Heart left ventricle (tissue), 13 donors: ENCODE measurements at regions not wholly inside any gene's neighbourhood (a gene's known extent, or its start where the extent isn't known, plus 50 kb on each side); places are given as distances from the start of the nearest gene placed in this dataset.

ENCODE experiments used
- CTCF ChIP-seq, 12 donors: fragments of 200-600 bp; sonication (generic) in 4 of 12; IDR thresholded peaks; one replicate each; pipeline versions ENCODE4 v1.5.0 to v1.8.0; 2018 to 2022; ENCODE audit warnings: antibody characterized with exemption in 12 of 12, mild to moderate bottlenecking in 5 of 12
- POLR2A ChIP-seq, 2 donors: fragments of 450-650 bp; IDR thresholded peaks; one replicate each; pipeline ENCODE4 v1.6.1; 2017; ENCODE audit warnings: antibody characterized with exemption in 2 of 2, mild to moderate bottlenecking in 2 of 2, moderate library complexity in 2 of 2
- donor health status: ischemic (EF 13 %, LVEDD 7.1; RV severe dilation, severe dysfunction).
- donor health status: DM: no; HTN: yes; CAD: no.
- donor health status: DM: no; HTN: no; CAD: no.
- donor health status: ischemic (EF 25% LVEDD 6.9; RV normal size, moderate dysfunction).
- donor health status: ischemic (EF 25% LVEDD 5.7; RV mildly dilated, moderate dysfunction).
- donor health status: ischemic (EF 35%, LVEDD 5.7; RV mildly dilated, moderate dysfunction).
- donor health status: nonischemic (EF 11% LVEDD 7.7; RV severe dilation, severe dysfunction).
- donor health status: DM: yes; HTN: yes; CAD: no.
- donor health status: PGD.
- donor health status: ischemic (EF 29% LVEDD 5.4; RV normal size, mild dysfunction).
- donor health status: nonischemic (EF 23%, LVEDD 6.1; RV moderate dilation, normal function).

GRCh38 chr14:104277416-104278213, 139.2 kb downstream of the KIF26A start:
- TF ChIP-seq CTCF (IDR thresholded peaks at IDR 0.05) (no peak), POLR2A (IDR thresholded peaks at IDR 0.05) (no peak)
